HCEC 1CT (cell line): ENCODE measurements at regions not wholly inside any gene's neighbourhood (a gene's known extent, or its start where the extent isn't known, plus 50 kb on each side); places are given as distances from the start of the nearest gene placed in this dataset.

Experiments
- DNase-seq: peaks from one replicate; pipeline ENCODE4 v3.0.0-alpha.2; 2017

GRCh38 chr14:61130512-61131260 is 149.6 kb downstream of the SLC38A6 start:
- DNase-seq: no peak

- DNase-seq: no peak
Measured at GRCh38 chr14:61129168-61129745, 148.2 kb downstream of the SLC38A6 start.

DNA sequence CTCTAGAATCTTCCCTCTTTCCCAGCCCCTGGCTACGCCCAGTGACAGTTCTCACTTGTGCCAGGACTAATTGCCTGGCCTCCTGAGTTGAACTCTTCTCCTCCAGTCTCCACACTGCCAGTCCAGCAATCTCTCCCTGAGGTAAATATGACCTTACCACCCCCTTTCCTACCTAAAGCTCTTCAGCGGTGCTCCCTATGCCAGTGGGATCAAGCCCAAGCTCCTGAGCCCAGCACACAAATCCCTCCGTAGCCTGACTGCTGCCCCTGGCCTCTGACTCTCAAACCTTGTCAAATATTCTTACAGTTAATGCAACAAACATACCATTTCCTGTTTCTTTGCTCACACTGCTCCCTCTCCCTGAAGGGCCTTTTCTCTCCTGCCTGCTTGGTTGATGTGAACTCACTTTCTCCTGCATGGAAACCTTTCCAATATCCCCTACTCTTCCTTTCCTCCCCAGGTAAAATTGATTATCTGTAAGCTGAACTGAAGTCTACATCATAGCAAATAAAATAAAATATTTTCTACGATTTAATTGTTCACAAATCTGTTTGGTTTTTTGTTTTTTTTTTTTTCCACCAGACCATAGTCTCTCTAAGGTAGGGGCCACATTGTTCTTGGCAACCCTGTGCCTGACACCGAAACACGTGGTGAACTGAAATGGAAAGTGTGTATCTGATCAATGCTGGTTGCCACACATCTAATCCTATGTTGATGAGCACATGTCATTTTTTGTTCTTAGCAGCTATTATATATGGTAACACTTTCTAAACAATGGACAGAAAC is 147.5 kb downstream of the SLC38A6 start:
- DNase-seq: no peak

- no peak for DNase-seq
Measured at GRCh38 chr14:61126603-61127498, 145.8 kb downstream of the SLC38A6 start.

GRCh38 chr14:61125867-61126572 is 145.0 kb downstream of the SLC38A6 start:
- DNase-seq: no peak

- no peak for DNase-seq
Measured at GRCh38 chr14:61125041-61125866, 144.2 kb downstream of the SLC38A6 start.

GRCh38 chr14:61122862-61123261 is 141.8 kb downstream of the SLC38A6 start:
- DNase-seq: no peak

- peak; percentile 15 for DNase-seq
Measured at GRCh38 chr14:61121355-61121787, 140.3 kb downstream of the SLC38A6 start.

DNA sequence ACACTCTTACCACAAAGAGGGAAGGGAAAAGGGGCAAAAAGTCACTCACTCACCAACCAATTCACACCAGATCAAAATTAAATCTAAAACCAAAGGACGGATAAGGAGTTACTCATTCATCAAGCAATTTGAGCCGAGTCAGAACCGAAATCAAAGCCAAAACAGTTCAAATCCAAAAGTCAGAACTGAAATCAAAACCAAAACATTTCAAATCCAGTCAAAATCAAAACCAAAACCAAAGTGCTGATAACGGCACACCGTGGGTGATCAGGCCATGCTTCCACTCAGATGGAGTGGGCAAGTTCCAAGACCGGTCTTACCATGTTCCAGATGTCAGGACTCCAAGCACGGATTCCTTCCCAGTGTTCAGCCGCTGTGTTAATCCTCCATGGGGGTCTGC is 139.5 kb downstream of the SLC38A6 start:
- DNase-seq: no peak

DNA sequence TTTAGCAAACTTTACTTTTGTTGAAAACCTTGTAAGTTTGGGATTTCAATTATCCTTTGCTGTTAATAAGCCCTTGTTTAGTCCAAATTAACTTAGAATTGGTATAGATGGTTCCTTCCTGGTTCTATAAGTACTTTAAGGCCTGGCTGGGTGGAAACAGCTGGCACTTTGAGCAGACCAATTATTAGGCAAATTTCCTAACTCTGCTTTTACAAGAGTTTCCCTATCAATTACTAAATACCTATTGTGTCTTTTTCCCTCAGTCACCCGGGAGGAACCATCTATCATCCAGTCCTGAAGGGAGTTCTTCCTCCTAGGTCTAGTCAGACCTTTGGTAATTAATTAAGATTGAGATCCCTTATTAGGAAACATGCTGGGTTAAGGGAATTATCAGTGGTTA is 138.0 kb downstream of the SLC38A6 start:
- no peak for DNase-seq

- DNase-seq: no peak
Measured at GRCh38 chr14:61116369-61116768, 135.3 kb downstream of the SLC38A6 start.

- no peak for DNase-seq
Measured at GRCh38 chr14:61113561-61114225, 132.6 kb downstream of the SLC38A6 start.

GRCh38 chr14:61112506-61112905 is 131.5 kb downstream of the SLC38A6 start:
- DNase-seq: no peak

DNA sequence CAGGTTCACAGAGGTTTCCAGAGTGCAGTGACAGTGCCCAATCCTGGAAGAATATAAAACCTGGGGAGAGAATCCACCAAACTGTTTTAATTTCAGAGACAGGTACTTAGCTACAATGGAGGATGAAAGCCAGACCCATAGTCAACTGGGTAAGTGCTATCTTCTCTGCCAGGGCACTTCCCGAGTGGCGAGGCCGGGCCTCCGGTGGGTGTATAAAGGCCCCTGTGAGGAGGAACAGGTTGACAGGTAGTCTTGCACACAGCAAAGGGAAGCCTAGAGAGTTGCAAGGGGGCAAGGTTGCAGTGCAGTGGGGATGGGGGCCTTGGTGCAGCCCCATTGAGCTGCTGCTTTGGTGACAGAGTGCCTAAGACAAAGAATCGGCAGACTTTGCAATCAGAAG is 130.7 kb downstream of the SLC38A6 start:
- no peak for DNase-seq

- DNase-seq: no peak
Measured at GRCh38 chr14:61111209-61111665, 130.2 kb downstream of the SLC38A6 start.

- DNase-seq: no peak
Measured at GRCh38 chr14:61110316-61111082, 129.5 kb downstream of the SLC38A6 start.

- DNase-seq: no peak
Measured at GRCh38 chr14:61109288-61109687, 128.2 kb downstream of the SLC38A6 start.

DNA sequence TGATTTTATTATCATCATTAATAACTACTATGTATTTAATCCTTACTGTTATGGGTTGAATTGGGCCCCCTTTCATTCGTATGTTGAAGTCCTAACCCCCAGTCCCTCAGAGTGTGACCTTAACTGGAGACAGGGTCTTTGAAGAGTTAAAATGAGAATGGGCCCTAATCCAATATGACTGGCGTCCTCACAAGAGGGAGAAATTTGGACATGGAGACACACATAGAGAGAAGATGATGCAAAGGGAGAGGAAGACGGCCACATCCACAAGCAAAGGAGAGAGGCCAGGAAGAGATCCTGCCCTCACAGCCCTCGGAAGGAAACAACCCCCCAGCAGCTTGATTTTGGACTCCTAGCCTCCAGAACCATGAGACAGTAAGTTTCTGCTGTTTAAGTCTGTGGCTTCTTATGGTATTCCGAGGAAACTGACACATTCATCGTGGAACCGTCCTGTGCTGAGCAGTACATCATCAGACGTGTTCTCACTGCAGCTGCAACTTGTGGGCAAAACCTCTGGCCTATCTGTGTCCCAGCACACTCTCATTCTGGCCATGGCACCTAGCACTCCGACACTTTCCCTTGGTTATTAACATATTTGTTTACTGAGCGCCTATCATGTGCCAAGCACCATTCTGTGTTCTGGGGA is 127.6 kb downstream of the SLC38A6 start:
- no peak for DNase-seq

GRCh38 chr14:61107869-61108493 is 126.9 kb downstream of the SLC38A6 start:
- no peak for DNase-seq
